Thyroid gland (tissue), 4 donors: ENCODE measurements at regions not wholly inside any gene's neighbourhood (a gene's known extent, or its start where the extent isn't known, plus 50 kb on each side); places are given as distances from the start of the nearest gene placed in this dataset.

Source experiments
- DNase-seq, 2 donors: peaks; one replicate each; pipeline ENCODE4 v3.0.0-alpha.2; 2019
- H3K27ac ChIP-seq, 3 donors: fragments of 200-600 bp; sonication (generic); 1 replicate in 2 of 3; 2 replicates in 1 of 3; pipeline ENCODE4 v1.5.1; 2016 to 2019; ENCODE audit warnings: mild to moderate bottlenecking in 1 of 3, moderate library complexity in 1 of 3
- H3K27me3 ChIP-seq: fragments of 200-600 bp; sonication (generic); one replicate; pipeline ENCODE4 v1.5.1; 2019
- H3K36me3 ChIP-seq, 2 donors: fragments of 200-600 bp; sonication (generic); one replicate each; pipeline ENCODE4 v1.5.1; 2016 to 2019
- H3K4me1 ChIP-seq, 2 donors: fragments of 200-600 bp; sonication (generic); one replicate each; pipeline ENCODE4 v1.5.1; 2017 to 2019
- H3K4me3 ChIP-seq, 3 donors: fragments of 200-600 bp; sonication (generic); replicated peaks in 1 of 3; 1 replicate in 2 of 3; 2 replicates in 1 of 3; pipeline ENCODE4 v1.5.1; 2016; ENCODE audit warnings: mild to moderate bottlenecking in 1 of 3
- H3K9me3 ChIP-seq: fragments of 200-600 bp; sonication (generic); one replicate; pipeline ENCODE4 v1.5.1; 2017
- CTCF ChIP-seq, 6 experiments: fragments of 200-600 bp in 3 of 6; fragments of 450-650 bp in 3 of 6; sonication (generic) in 3 of 6; IDR thresholded peaks; one replicate each; pipeline ENCODE4 v1.5.1; 2016 to 2019; ENCODE audit warnings: antibody characterized with exemption in 6 of 6, mild to moderate bottlenecking in 2 of 6, inconsistent platforms in 1 of 6, moderate library complexity in 1 of 6
- POLR2A ChIP-seq, 2 donors: fragments of 450-650 bp; IDR thresholded peaks; one replicate each; pipeline ENCODE4 v1.6.1; 2017; ENCODE audit warnings: antibody characterized with exemption in 2 of 2, mild to moderate bottlenecking in 2 of 2, moderate library complexity in 1 of 2
- WGBS, 2 donors: methylation state at CpG; one replicate each; pipeline ENCODE4 v1.1.5; 2017; 5-methylcytosine and 5-hydroxymethylcytosine counted together
- intact Hi-C: fragments of 100-400 bp; cut with DNase I; formaldehyde crosslinking; loops from one replicate; pipeline ENCODE4 v1.15.1; 2023

- Histone ChIP-seq H3K36me3 (no peaks in the 10 kb centered on the region), H3K9me3 (no peaks in the 10 kb centered on the region), H3K27ac (no peak overlapping the region), H3K4me1 (no peaks in the 10 kb centered on the region), H3K4me3 (no peak overlapping the region), H3K27me3 (no peaks in the 10 kb centered on the region)
- DNase-seq = no peak
- no peak for TF ChIP-seq CTCF (IDR thresholded peaks at IDR 0.05)
- no peak for TF ChIP-seq POLR2A (IDR thresholded peaks at IDR 0.05)
- intact Hi-C loops = no loop called here
Observed at GRCh38 chr21:15242906-15243305, 178.1 kb upstream of the NRIP1 start.

GRCh38 chr21:15243406-15243805 lies 178.6 kb upstream of the NRIP1 start:
- no peaks in the 10 kb centered on the region for H3K36me3 ChIP-seq
- 51 to 61% methylated on average over 6 of the region's 6 CpGs for WGBS, 2 donors
- TF ChIP-seq POLR2A (IDR thresholded peaks at IDR 0.05) (no peak), CTCF (IDR thresholded peaks at IDR 0.05) (no peak)
- no peaks in the 10 kb centered on the region for H3K9me3 ChIP-seq
- H3K27ac ChIP-seq = no peak overlapping the region
- H3K27me3 ChIP-seq = no peaks in the 10 kb centered on the region
- no peak overlapping the region for H3K4me3 ChIP-seq
- intact Hi-C loops = no loop called here
- DNase-seq = no peak
- H3K4me1 ChIP-seq = no peaks in the 10 kb centered on the region

- WGBS, 2 donors = 63 to 73% methylated on average over 2 of the region's 2 CpGs
Observed at GRCh38 chr21:15247613-15248012, 182.8 kb upstream of the NRIP1 start.

GRCh38 chr21:15249285-15249993 lies 184.6 kb upstream of the NRIP1 start:
- Histone ChIP-seq H3K4me3 (no peak overlapping the region), H3K36me3 (no peaks in the 10 kb centered on the region), H3K9me3 (no peaks in the 10 kb centered on the region), H3K27ac (no peak overlapping the region), H3K4me1 (no peaks in the 10 kb centered on the region), H3K27me3 (no peaks in the 10 kb centered on the region)
- WGBS, 2 donors = 79 to 84% methylated on average over 6 of the region's 6 CpGs
- no peak for TF ChIP-seq CTCF (IDR thresholded peaks at IDR 0.05)
- no peak for TF ChIP-seq POLR2A (IDR thresholded peaks at IDR 0.05)
- peak in 1 of 2 donors; percentile 1 for DNase-seq
- intact Hi-C loops = no loop called here

More at GRCh38 chr21:15247613-15248012, 182.8 kb upstream of the NRIP1 start:
- Histone ChIP-seq H3K27ac (no peak overlapping the region), H3K9me3 (no peaks in the 10 kb centered on the region), H3K27me3 (no peaks in the 10 kb centered on the region), H3K4me3 (no peak overlapping the region), H3K4me1 (no peaks in the 10 kb centered on the region), H3K36me3 (no peaks in the 10 kb centered on the region)
- intact Hi-C loops = no loop called here
- TF ChIP-seq CTCF (IDR thresholded peaks at IDR 0.05) (no peak), POLR2A (IDR thresholded peaks at IDR 0.05) (no peak)
- DNase-seq = no peak

- 82 to 92% methylated on average over 2 of the region's 2 CpGs for WGBS, 2 donors
- no peaks in the 10 kb centered on the region for H3K36me3 ChIP-seq
- no peaks in the 10 kb centered on the region for H3K4me1 ChIP-seq
- H3K27me3 ChIP-seq = no peaks in the 10 kb centered on the region
- no peaks in the 10 kb centered on the region for H3K9me3 ChIP-seq
- TF ChIP-seq POLR2A (IDR thresholded peaks at IDR 0.05) = no peak
- no peak for TF ChIP-seq CTCF (IDR thresholded peaks at IDR 0.05)
- intact Hi-C loops = no loop called here
- no peak overlapping the region for H3K27ac ChIP-seq
- DNase-seq = no peak
- no peak overlapping the region for H3K4me3 ChIP-seq
Observed at GRCh38 chr21:15250384-15250783, 185.6 kb upstream of the NRIP1 start.
